WI38 (cell line): ENCODE measurements at regions not wholly inside any gene's neighbourhood (a gene's known extent, or its start where the extent isn't known, plus 50 kb on each side); places are given as distances from the start of the nearest gene placed in this dataset.

ENCODE experiments used
- H3K4me3 ChIP-seq: 2 replicates; pipeline ENCODE4 v1.5.1; 2011; ENCODE audit warnings: low read depth, mild to moderate bottlenecking, control low read depth, low read length
- CTCF ChIP-seq: IDR thresholded peaks from 2 replicates; pipeline ENCODE4 v1.5.1; 2012; ENCODE audit warnings: low read depth, mild to moderate bottlenecking, control low read depth, low read length

- H3K4me3 ChIP-seq = no peak overlapping the region
- TF ChIP-seq CTCF = no peak
Observed at GRCh38 chr2:100627330-100628300, 64.8 kb downstream of the PDCL3 start.

- TF ChIP-seq CTCF = no peak
- H3K4me3 ChIP-seq = no peak overlapping the region
Observed at GRCh38 chr2:100628506-100628905, 65.7 kb downstream of the PDCL3 start.

- no peak for TF ChIP-seq CTCF
- H3K4me3 ChIP-seq = no peak overlapping the region
Observed at GRCh38 chr2:100629309-100629708, 66.5 kb downstream of the PDCL3 start.

GRCh38 chr2:100630473-100630977 is 67.7 kb downstream of the PDCL3 start:
- no peak overlapping the region for H3K4me3 ChIP-seq
- no peak for TF ChIP-seq CTCF

DNA sequence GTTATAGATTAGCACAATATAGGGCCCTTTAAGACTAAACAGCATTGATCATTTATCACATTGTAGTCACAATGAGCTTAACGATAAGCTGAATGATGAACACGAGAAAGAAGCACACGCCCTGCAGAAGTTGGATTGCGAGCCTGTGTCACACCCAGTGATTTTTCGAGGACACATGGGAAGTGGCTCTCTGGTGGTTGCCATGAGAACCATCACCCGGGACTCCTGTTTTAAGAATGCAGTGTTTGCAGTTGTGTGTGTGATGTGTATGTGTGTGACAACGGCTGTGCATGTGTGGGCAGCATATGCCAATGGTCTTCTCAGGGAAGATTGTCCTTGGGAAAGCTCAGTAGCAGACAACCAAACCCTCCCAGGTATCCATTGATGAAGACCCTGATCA is 69.2 kb downstream of the PDCL3 start:
- no peak for TF ChIP-seq CTCF

GRCh38 chr2:100632759-100633158 is 70.0 kb downstream of the PDCL3 start:
- no peak overlapping the region for H3K4me3 ChIP-seq
- no peak for TF ChIP-seq CTCF

More for the DNA sequence above, 69.2 kb downstream of the PDCL3 start:
- H3K4me3 ChIP-seq = no peak overlapping the region
